Keratinocyte (primary cell): ENCODE measurements at regions not wholly inside any gene's neighbourhood (a gene's known extent, or its start where the extent isn't known, plus 50 kb on each side); places are given as distances from the start of the nearest gene placed in this dataset.
"Not testable (repeated sequence)": the region's sequence is repeated elsewhere in the genome, so short reads cannot be mapped to it uniquely, and the experiment has no call there.

Experiments
- DNase-seq: peaks from one replicate; pipeline ENCODE4 v3.0.0-alpha.2; 2011; ENCODE audit warnings: low read depth, missing footprints, low spot score
- FAIRE-seq: peaks from 2 replicates; lab custom pipeline; 2011; peaks lifted over from hg19 to GRCh38; lab: Jason Lieb, UNC
- H2AFZ ChIP-seq: 2 replicates; pipeline ENCODE4 v1.6.0; 2012; ENCODE audit warnings: low read length, control low read depth, inconsistent platforms; ENCODE audit not compliant: control insufficient read depth
- H3K27ac ChIP-seq: 2 replicates; pipeline ENCODE4 v1.5.1; 2011; ENCODE audit warnings: low read length; ENCODE audit not compliant: control insufficient read depth, insufficient read depth
- H3K27me3 ChIP-seq: 3 replicates; pipeline ENCODE4 v1.6.0; 2011; ENCODE audit warnings: low read length; ENCODE audit not compliant: control insufficient read depth, insufficient read depth; ENCODE audit errors: extremely low read depth
- H3K36me3 ChIP-seq, 2 experiments: 2 replicates in 1 of 2; 3 replicates in 1 of 2; pipeline ENCODE4 v1.5.1; 2011; ENCODE audit warnings: low read length in 2 of 2, mild to moderate bottlenecking in 1 of 2; ENCODE audit not compliant: control insufficient read depth in 2 of 2, insufficient read depth in 2 of 2; ENCODE audit errors: extremely low read depth in 1 of 2
- H3K4me1 ChIP-seq: 3 replicates; pipeline ENCODE4 v1.5.1; 2011; ENCODE audit warnings: low read length; ENCODE audit not compliant: control insufficient read depth, insufficient read depth; ENCODE audit errors: extremely low read depth
- H3K4me2 ChIP-seq: 3 replicates; pipeline ENCODE4 v1.6.0; 2011; ENCODE audit warnings: low read depth, low read length; ENCODE audit not compliant: control insufficient read depth, insufficient read depth; ENCODE audit errors: extremely low read depth
- H3K4me3 ChIP-seq, 3 experiments: fragments of 200-600 bp in 1 of 3; sonication (generic) in 1 of 3; 2 replicates in 2 of 3; 3 replicates in 1 of 3; pipeline ENCODE4 v1.5.1; 2011 to 2016; ENCODE audit warnings: low read length in 3 of 3, mild to moderate bottlenecking in 3 of 3, control low read depth in 2 of 3, inconsistent platforms in 1 of 3, low read depth in 1 of 3, mixed read lengths in 1 of 3, mixed run types in 1 of 3, moderate library complexity in 1 of 3; ENCODE audit not compliant: control insufficient read depth in 2 of 3, insufficient read depth in 2 of 3; ENCODE audit errors: extremely low read depth in 1 of 3
- H3K79me2 ChIP-seq: 2 replicates; pipeline ENCODE4 v1.6.0; 2012; ENCODE audit warnings: low read length; ENCODE audit not compliant: control insufficient read depth, insufficient read depth
- H3K9ac ChIP-seq: 3 replicates; pipeline ENCODE4 v1.6.0; 2011; ENCODE audit warnings: low read length; ENCODE audit not compliant: control insufficient read depth, insufficient read depth; ENCODE audit errors: extremely low read depth
- H3K9me1 ChIP-seq: 3 replicates; pipeline ENCODE4 v1.6.0; 2011; ENCODE audit warnings: low read length; ENCODE audit not compliant: control insufficient read depth, insufficient read depth; ENCODE audit errors: extremely low read depth
- H3K9me3 ChIP-seq: 2 replicates; pipeline ENCODE4 v1.5.1; 2012; ENCODE audit warnings: low read depth, low read length; ENCODE audit not compliant: control insufficient read depth
- H4K20me1 ChIP-seq: 3 replicates; pipeline ENCODE4 v1.6.0; 2011; ENCODE audit warnings: low read length; ENCODE audit not compliant: control insufficient read depth, insufficient read depth; ENCODE audit errors: extremely low read depth
- CTCF ChIP-seq, 3 experiments: IDR thresholded peaks in 1 of 3; conservative IDR thresholded peaks in 1 of 3; optimal IDR thresholded peaks in 1 of 3; 2 replicates in 2 of 3; 3 replicates in 1 of 3; pipeline versions ENCODE3 to v1.5.1; 2011; ENCODE audit warnings: low read length in 3 of 3, mild to moderate bottlenecking in 3 of 3, moderate library complexity in 2 of 3, control low read depth in 1 of 3, inconsistent platforms in 1 of 3; ENCODE audit not compliant: insufficient read depth in 2 of 3; ENCODE audit errors: extremely low read depth in 1 of 3
- EZH2 ChIP-seq: IDR thresholded peaks from one replicate; pipeline ENCODE4 v1.6.1; 2012; ENCODE audit warnings: inconsistent platforms, mild to moderate bottlenecking, low read length, moderate library complexity
- dilution Hi-C: fragments of 300-500 bp; cut with MboI; formaldehyde crosslinking; loops from one replicate; pipeline ENCODE4 v1.7.0; 2020; ENCODE audit warnings: low sequenced_read_pairs; ENCODE audit not compliant: extremely low pct_ligation_motif_present

GRCh38 chr14:106551265-106551664 is 1024.9 kb downstream of the TMEM121 start:
- no peak overlapping the region for H3K4me2 ChIP-seq
- H3K4me3 ChIP-seq = no peak overlapping the region
- H4K20me1 ChIP-seq = no peaks in the 10 kb centered on the region
- no peak overlapping the region for H2AFZ ChIP-seq
- H3K79me2 ChIP-seq = no peaks in the 10 kb centered on the region
- H3K9me1 ChIP-seq = no peaks in the 10 kb centered on the region
- dilution Hi-C loops = no loop called here
- H3K9me3 ChIP-seq = no peaks in the 10 kb centered on the region
- DNase-seq = no peak
- peak in 1 of 3 experiments; percentile 20 for TF ChIP-seq CTCF (optimal IDR thresholded peaks at IDR 0.05 in 1 of 3, IDR thresholded peaks at IDR 0.05 in 1 of 3, conservative IDR thresholded peaks at IDR 0.05 in 1 of 3; ENCODE audit: extremely low read depth in 1 of 3, insufficient read depth in 2 of 3, low read length in 3 of 3)
- no peak for TF ChIP-seq EZH2
- H3K27ac ChIP-seq = no peak overlapping the region
- no peaks in the 10 kb centered on the region for H3K27me3 ChIP-seq
- no peaks in the 10 kb centered on the region for H3K4me1 ChIP-seq
- FAIRE-seq = no peak
- no peak overlapping the region for H3K9ac ChIP-seq
- H3K36me3 ChIP-seq = no peaks in the 10 kb centered on the region

- H3K9me3 ChIP-seq, H3K4me2 ChIP-seq, DNase-seq, H3K36me3 ChIP-seq, H2AFZ ChIP-seq, H3K9ac ChIP-seq, H3K79me2 ChIP-seq, dilution Hi-C loops, H4K20me1 ChIP-seq, H3K27me3 ChIP-seq, H3K27ac ChIP-seq, H3K4me1 ChIP-seq, FAIRE-seq, H3K9me1 ChIP-seq, H3K4me3 ChIP-seq: not testable (repeated sequence)
Measured at GRCh38 chr14:106556211-106556610, 1029.8 kb downstream of the TMEM121 start.

- TF ChIP-seq CTCF (optimal IDR thresholded peaks at IDR 0.05 in 1 of 3, IDR thresholded peaks at IDR 0.05 in 1 of 3, conservative IDR thresholded peaks at IDR 0.05 in 1 of 3; ENCODE audit: extremely low read depth in 1 of 3, insufficient read depth in 2 of 3, low read length in 3 of 3) (peak in 2 of 3 experiments; percentile 10 to 47), EZH2 (no peak)
- H3K36me3 ChIP-seq = no peaks in the 10 kb centered on the region
- DNase-seq (no peak), FAIRE-seq (no peak)
- no peak overlapping the region for H3K9ac ChIP-seq
- no peaks in the 10 kb centered on the region for H3K79me2 ChIP-seq
- peaks cover 1% of the 10 kb centered on the region for H3K9me3 ChIP-seq
- no peaks in the 10 kb centered on the region for H3K4me1 ChIP-seq
- H3K27me3 ChIP-seq = no peaks in the 10 kb centered on the region
- H3K4me2 ChIP-seq = no peak overlapping the region
- no peak overlapping the region for H2AFZ ChIP-seq
- no peak overlapping the region for H3K27ac ChIP-seq
- no peaks in the 10 kb centered on the region for H4K20me1 ChIP-seq
- dilution Hi-C loops = no loop called here
- no peaks in the 10 kb centered on the region for H3K9me1 ChIP-seq
- no peak overlapping the region for H3K4me3 ChIP-seq
Measured at GRCh38 chr14:106556665-106557289, 1030.4 kb downstream of the TMEM121 start.
